ENCODE measurements at regions not wholly inside any gene's neighbourhood (a gene's known extent, or its start where the extent isn't known, plus 50 kb on each side); places are given as distances from the start of the nearest gene placed in this dataset.
"Not testable (repeated sequence)": the region's sequence is repeated elsewhere in the genome, so short reads cannot be mapped to it uniquely, and the experiment has no call there.

DNA sequence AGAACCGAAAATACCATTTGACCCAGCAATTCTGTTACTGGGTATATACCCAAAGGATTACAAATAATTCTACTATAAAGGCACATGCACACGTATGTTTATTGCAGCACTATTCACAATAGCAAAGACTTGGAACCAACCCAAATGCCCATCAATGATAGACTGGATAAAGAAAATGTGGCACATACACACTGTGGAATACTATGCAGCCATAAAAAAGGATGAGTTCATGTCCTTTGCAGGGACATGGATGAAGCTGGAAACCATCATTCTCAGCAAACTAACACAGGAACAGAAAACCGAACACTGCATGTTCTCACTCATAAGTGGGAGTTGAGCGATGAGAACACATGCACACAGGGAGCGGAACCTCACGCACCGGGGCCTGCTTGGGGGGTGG is 134.4 kb downstream of the FGF18 start:
- H3K4me1 ChIP-seq (ENCODE audit: control insufficient read depth, insufficient read depth, low read length); H3K4me3 ChIP-seq (ENCODE audit: insufficient read depth, low read depth, low read length); H3K56ac ChIP-seq (ENCODE audit: extremely low read depth, insufficient read depth, low read length); H4K5ac ChIP-seq (ENCODE audit: low read depth, low read length); H2AK5ac ChIP-seq (ENCODE audit: low read depth, low read length); CTCF ChIA-PET; H3K14ac ChIP-seq (replicated peaks; ENCODE audit: low read depth, low read length); H4K20me1 ChIP-seq (ENCODE audit: insufficient read depth, low read length); H3K18ac ChIP-seq (ENCODE audit: low read depth, low read length); H3K79me1 ChIP-seq (ENCODE audit: low read depth in 1 of 2, low read length in 2 of 2); H3K27ac ChIP-seq (ENCODE audit: insufficient read depth, low read length); H4K8ac ChIP-seq (ENCODE audit: low read depth in 2 of 2, low read length in 2 of 2); intact Hi-C loops (cut with micrococcal nuclease); H3K4ac ChIP-seq (ENCODE audit: low read depth, low read length); H3K9me3 ChIP-seq (ENCODE audit: control insufficient read depth, insufficient read depth, low read length); ATAC-seq (ENCODE audit: low read depth); H3K9ac ChIP-seq (ENCODE audit: low read depth, low read length); H3K4me2 ChIP-seq (ENCODE audit: low read depth, low read length); H2BK120ac ChIP-seq (ENCODE audit: low read depth, low read length); H3K36me3 ChIP-seq (ENCODE audit: control insufficient read depth, insufficient read depth, low read length); dilution Hi-C loops (cut with HindIII; ENCODE audit: low sequenced_read_pairs, unreplicated experiment); H2AK9ac ChIP-seq (replicated peaks; ENCODE audit: low read depth, low read length, poor library complexity); in situ Hi-C loops (cut with MboI; ENCODE audit: low sequenced_read_pairs); POLR2A ChIA-PET (ENCODE audit: unreplicated experiment); BruUV-seq (replicated peaks); DNase-seq; H2AFZ ChIP-seq (replicated peaks; ENCODE audit: low read length, poor library complexity); H4K91ac ChIP-seq (ENCODE audit: insufficient read depth, low read depth, low read length); H2BK15ac ChIP-seq (ENCODE audit: low read depth, low read length); H2BK5ac ChIP-seq (ENCODE audit: low read depth, low read length, poor library complexity, severe bottlenecking); H3K23ac ChIP-seq (ENCODE audit: low read depth, low read length); H2BK20ac ChIP-seq (ENCODE audit: low read depth, low read length); H3K9me1 ChIP-seq (ENCODE audit: insufficient read depth, low read length): not testable (repeated sequence)
- peaks cover 16% of the 10 kb centered on the region for H3K27me3 ChIP-seq (ENCODE audit: control insufficient read depth, insufficient read depth, low read length)
- no CpG with 5 or more reads among the region's 7 CpGs for WGBS, 2 experiments (ENCODE audit: extremely low coverage in 2 of 2, insufficient read length in 1 of 2)
